SU-DHL-6 (cell line): ENCODE measurements at regions not wholly inside any gene's neighbourhood (a gene's known extent, or its start where the extent isn't known, plus 50 kb on each side); places are given as distances from the start of the nearest gene placed in this dataset.

Experiments
- H2AFZ ChIP-seq: fragments of 200-600 bp; sonication (generic); 2 replicates; pipeline ENCODE4 v1.6.1; 2014; ENCODE audit warnings: low read depth, mild to moderate bottlenecking, moderate library complexity, mixed read lengths, antibody characterized with exemption, low read length; ENCODE audit not compliant: severe bottlenecking
- H3F3A ChIP-seq: fragments of 200-600 bp; shearing (Covaris generic); 2 replicates; pipeline ENCODE4 v1.6.0; 2016; ENCODE audit warnings: antibody characterized with exemption, mild to moderate bottlenecking; ENCODE audit not compliant: insufficient read depth
- H3K27ac ChIP-seq: fragments of 200-600 bp; sonication (generic); 2 replicates; pipeline ENCODE4 v1.5.1; 2016; ENCODE audit warnings: low read depth, mild to moderate bottlenecking, low read length, moderate library complexity, mixed read lengths
- H3K27me3 ChIP-seq: fragments of 200-600 bp; sonication (generic), shearing (Covaris generic); 2 replicates; pipeline ENCODE4 v1.6.0; 2014; ENCODE audit warnings: mild to moderate bottlenecking, low read length
- H3K36me3 ChIP-seq: fragments of 200-600 bp; sonication (generic); 2 replicates; pipeline ENCODE4 v1.6.1; 2014; ENCODE audit warnings: mild to moderate bottlenecking, low read length, mixed read lengths
- H3K4me2 ChIP-seq: fragments of 300-600, 200-600 bp; shearing (Covaris generic), sonication (generic); 2 replicates; pipeline ENCODE4 v1.6.0; 2014; ENCODE audit warnings: low read length, low read depth, mild to moderate bottlenecking; ENCODE audit not compliant: poor library complexity, severe bottlenecking
- H3K4me3 ChIP-seq: fragments of 200-600 bp; sonication (generic); 2 replicates; pipeline ENCODE4 v1.5.1; 2014; ENCODE audit warnings: antibody characterized with exemption, low read length, mild to moderate bottlenecking, mixed read lengths; ENCODE audit not compliant: insufficient read depth, poor library complexity, severe bottlenecking
- H3K79me2 ChIP-seq: fragments of 200-600 bp; sonication (generic); 2 replicates; pipeline ENCODE4 v1.6.1; 2014; ENCODE audit warnings: mild to moderate bottlenecking, low read length, moderate library complexity; ENCODE audit not compliant: insufficient read depth
- H3K9ac ChIP-seq: fragments of 200-600 bp; sonication (generic); 2 replicates; pipeline ENCODE4 v1.7.0; 2014; ENCODE audit warnings: mild to moderate bottlenecking, low read length
- H3K9me2 ChIP-seq: fragments of 200-600 bp; sonication (generic); replicated peaks from 2 replicates; pipeline ENCODE4 v1.6.1; 2014; ENCODE audit warnings: low read length; ENCODE audit not compliant: insufficient read depth
- H3K9me3 ChIP-seq: fragments of 200-600 bp; sonication (generic); 2 replicates; pipeline ENCODE4 v1.6.1; 2014; ENCODE audit warnings: low read length, mixed read lengths; ENCODE audit not compliant: insufficient read depth
- H4K20me1 ChIP-seq: fragments of 200-600 bp; sonication (generic); 2 replicates; pipeline ENCODE4 v1.6.1; 2014; ENCODE audit warnings: low read depth, mild to moderate bottlenecking, antibody characterized with exemption, low read length, moderate library complexity, mixed read lengths
- CTCF ChIP-seq: fragments of 200-600 bp; sonication (generic); IDR thresholded peaks from one replicate; pipeline ENCODE4 v1.5.1; 2017; ENCODE audit warnings: antibody characterized with exemption, mild to moderate bottlenecking, low read length, moderate library complexity; ENCODE audit not compliant: insufficient read depth, poor library complexity, severe bottlenecking
- EZH2phosphoT487 ChIP-seq: fragments of 200-600 bp; sonication (generic), shearing (Covaris generic); conservative IDR thresholded peaks from 2 replicates; pipeline ENCODE4 v1.6.1; 2018; ENCODE audit warnings: mild to moderate bottlenecking, antibody characterized with exemption, low read length, moderate library complexity, mixed read lengths

- no peaks in the 10 kb centered on the region for H4K20me1 ChIP-seq
- H3F3A ChIP-seq, result no peaks in the 10 kb centered on the region
- H3K9me3 ChIP-seq, result no peaks in the 10 kb centered on the region
- no peaks in the 10 kb centered on the region for H3K79me2 ChIP-seq
- H3K27me3 ChIP-seq, result no peaks in the 10 kb centered on the region
- H3K4me2 ChIP-seq, result no peak overlapping the region
- TF ChIP-seq CTCF (no peak), EZH2phosphoT487 (no peak)
- no peak overlapping the region for H2AFZ ChIP-seq
- no peaks in the 10 kb centered on the region for H3K36me3 ChIP-seq
- H3K27ac ChIP-seq, result no peak overlapping the region
- H3K4me3 ChIP-seq, result no peak overlapping the region
- H3K9me2 ChIP-seq, result no peaks in the 10 kb centered on the region
- H3K9ac ChIP-seq, result no peak overlapping the region
Observed at GRCh38 chr6:44512868-44513741, 125.6 kb downstream of the CDC5L start.

- no peaks in the 10 kb centered on the region for H3K9me3 ChIP-seq
- no peaks in the 10 kb centered on the region for H3F3A ChIP-seq
- H3K27me3 ChIP-seq, result no peaks in the 10 kb centered on the region; the same call in 1 of the 2 replicates
- no peaks in the 10 kb centered on the region for H3K79me2 ChIP-seq
- no peaks in the 10 kb centered on the region for H4K20me1 ChIP-seq
- H3K9me2 ChIP-seq, result no peaks in the 10 kb centered on the region
- no peak overlapping the region for H3K4me3 ChIP-seq
- no peak overlapping the region for H3K9ac ChIP-seq
- no peak overlapping the region for H3K4me2 ChIP-seq
- no peak overlapping the region for H3K27ac ChIP-seq
- TF ChIP-seq CTCF (no peak), EZH2phosphoT487 (no peak)
- H3K36me3 ChIP-seq, result no peaks in the 10 kb centered on the region
- no peak overlapping the region for H2AFZ ChIP-seq
Observed at GRCh38 chr6:44514085-44514484, 126.6 kb downstream of the CDC5L start.

- Histone ChIP-seq H3K9me3 (no peaks in the 10 kb centered on the region), H3K27ac (no peak overlapping the region), H3K36me3 (no peaks in the 10 kb centered on the region), H4K20me1 (no peaks in the 10 kb centered on the region), H3K27me3 (no peaks in the 10 kb centered on the region; the same call in 1 of the 2 replicates), H3K4me3 (no peak overlapping the region), H3K4me2 (no peak overlapping the region), H3K9ac (no peak overlapping the region), H3F3A (no peaks in the 10 kb centered on the region), H2AFZ (no peak overlapping the region), H3K79me2 (no peaks in the 10 kb centered on the region), H3K9me2 (no peaks in the 10 kb centered on the region)
- TF ChIP-seq CTCF (no peak), EZH2phosphoT487 (no peak)
Observed at GRCh38 chr6:44514576-44515193, 127.2 kb downstream of the CDC5L start.
